NB4 (cell line): ENCODE measurements at regions not wholly inside any gene's neighbourhood (a gene's known extent, or its start where the extent isn't known, plus 50 kb on each side); places are given as distances from the start of the nearest gene placed in this dataset.

Experiments used
- DNase-seq: peaks from one replicate; pipeline ENCODE4 v3.0.0; 2010; ENCODE audit warnings: low read depth
- H3K4me3 ChIP-seq: one replicate; pipeline ENCODE4 v1.5.1; 2011; ENCODE audit warnings: mild to moderate bottlenecking, low read depth, low read length, moderate library complexity
- MYC ChIP-seq: IDR thresholded peaks from 2 replicates; pipeline ENCODE4 v1.6.1; 2011; ENCODE audit warnings: low read depth, low read length
- POLR2A ChIP-seq: IDR thresholded peaks from 2 replicates; pipeline ENCODE4 v1.6.1; 2011; ENCODE audit warnings: mild to moderate bottlenecking; ENCODE audit not compliant: insufficient read length; ENCODE audit errors: extremely low read depth
- TF ChIP-seq, protein P1 (sequence below): IDR thresholded peaks from one replicate; pipeline ENCODE4 v1.5.1; 2012; ENCODE audit warnings: low read depth, low read length
- TF ChIP-seq, protein P2 (sequence below): IDR thresholded peaks from 2 replicates; pipeline ENCODE4 v1.6.1; 2011; ENCODE audit warnings: low read depth, low read length

DNA sequence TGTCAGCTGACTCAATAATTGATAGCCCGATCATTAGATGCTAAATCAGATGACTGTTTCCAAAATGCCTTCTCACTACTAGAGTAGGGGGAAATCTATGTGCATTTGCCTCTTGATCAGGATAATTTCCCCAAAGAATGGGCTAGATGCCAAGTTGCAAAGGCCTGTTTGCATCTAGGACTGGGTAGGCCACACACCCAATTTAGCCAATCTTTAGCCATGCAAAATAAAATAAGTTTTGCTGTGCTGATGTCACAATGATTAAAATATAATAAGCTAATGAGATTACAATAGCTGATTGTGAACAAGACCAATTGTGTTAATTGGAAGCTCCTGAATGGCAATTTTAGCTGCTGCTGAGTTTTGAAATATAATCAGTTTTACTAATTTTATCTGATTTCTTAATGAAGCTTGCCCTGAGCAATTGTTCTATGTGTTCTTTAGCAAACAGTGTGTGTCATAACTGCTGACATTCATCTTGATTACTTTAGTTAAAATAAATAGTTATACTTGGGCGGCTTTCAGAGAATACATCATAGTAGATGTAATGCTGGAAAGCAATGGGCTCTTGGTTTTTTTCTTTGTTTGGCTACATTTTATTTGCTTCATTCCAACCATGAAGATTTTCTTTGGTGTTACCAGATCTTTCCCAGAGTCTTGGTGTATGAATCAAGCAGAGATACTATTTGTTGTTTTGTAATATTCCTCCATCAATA, 973.2 kb upstream of the SLC35B3 start:
- DNase-seq, result no peak
- H3K4me3 ChIP-seq, result no peak overlapping the region
- TF ChIP-seq MYC (no peak), POLR2A (no peak)
- TF ChIP-seq, protein P1, sequence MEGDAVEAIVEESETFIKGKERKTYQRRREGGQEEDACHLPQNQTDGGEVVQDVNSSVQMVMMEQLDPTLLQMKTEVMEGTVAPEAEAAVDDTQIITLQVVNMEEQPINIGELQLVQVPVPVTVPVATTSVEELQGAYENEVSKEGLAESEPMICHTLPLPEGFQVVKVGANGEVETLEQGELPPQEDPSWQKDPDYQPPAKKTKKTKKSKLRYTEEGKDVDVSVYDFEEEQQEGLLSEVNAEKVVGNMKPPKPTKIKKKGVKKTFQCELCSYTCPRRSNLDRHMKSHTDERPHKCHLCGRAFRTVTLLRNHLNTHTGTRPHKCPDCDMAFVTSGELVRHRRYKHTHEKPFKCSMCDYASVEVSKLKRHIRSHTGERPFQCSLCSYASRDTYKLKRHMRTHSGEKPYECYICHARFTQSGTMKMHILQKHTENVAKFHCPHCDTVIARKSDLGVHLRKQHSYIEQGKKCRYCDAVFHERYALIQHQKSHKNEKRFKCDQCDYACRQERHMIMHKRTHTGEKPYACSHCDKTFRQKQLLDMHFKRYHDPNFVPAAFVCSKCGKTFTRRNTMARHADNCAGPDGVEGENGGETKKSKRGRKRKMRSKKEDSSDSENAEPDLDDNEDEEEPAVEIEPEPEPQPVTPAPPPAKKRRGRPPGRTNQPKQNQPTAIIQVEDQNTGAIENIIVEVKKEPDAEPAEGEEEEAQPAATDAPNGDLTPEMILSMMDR, result no peak
- TF ChIP-seq, protein P2, sequence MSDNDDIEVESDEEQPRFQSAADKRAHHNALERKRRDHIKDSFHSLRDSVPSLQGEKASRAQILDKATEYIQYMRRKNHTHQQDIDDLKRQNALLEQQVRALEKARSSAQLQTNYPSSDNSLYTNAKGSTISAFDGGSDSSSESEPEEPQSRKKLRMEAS, result no peak

DNA sequence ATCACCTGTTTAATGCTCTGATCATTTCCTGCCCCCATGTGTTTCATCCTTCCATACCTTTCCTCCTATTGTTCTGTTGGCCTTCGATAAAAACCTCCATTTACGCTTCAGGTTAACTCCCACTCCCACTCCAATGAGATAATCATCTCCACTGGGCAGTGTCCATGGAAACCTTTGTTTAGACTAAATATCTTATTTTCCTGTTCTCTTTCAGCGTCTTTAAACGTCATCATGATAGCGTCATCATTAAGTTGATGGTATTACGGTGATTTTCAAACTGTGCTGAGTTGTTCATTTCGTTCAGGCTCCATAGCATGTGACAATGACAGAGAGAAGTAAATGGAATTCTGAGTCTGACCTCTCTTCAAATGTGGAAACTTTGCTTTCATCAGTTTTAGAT, 970.5 kb upstream of the SLC35B3 start:
- TF ChIP-seq MYC (no peak), POLR2A (no peak)
- TF ChIP-seq, protein P2, result no peak
- TF ChIP-seq, protein P1, result no peak
- no peak overlapping the region for H3K4me3 ChIP-seq
- DNase-seq, result no peak

DNA sequence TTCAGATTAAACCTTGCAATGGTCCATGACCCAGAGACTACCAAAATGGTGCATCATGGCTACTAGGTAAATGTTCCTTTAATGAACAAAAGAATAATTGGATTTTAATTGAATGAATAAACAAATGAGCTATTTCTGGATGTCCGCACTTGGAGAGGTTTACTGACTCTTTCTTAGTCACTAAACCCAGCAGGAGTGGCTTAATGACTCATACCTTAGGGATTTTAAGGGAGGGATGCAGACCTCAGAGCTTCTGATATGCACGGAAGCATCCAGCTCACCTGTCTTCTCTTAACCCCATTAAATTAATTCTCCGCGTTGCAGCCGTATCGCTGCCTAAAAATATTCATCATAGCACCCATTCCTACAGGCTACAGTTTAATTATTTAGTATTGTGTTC, 970.0 kb upstream of the SLC35B3 start:
- no peak for DNase-seq
- H3K4me3 ChIP-seq, result no peak overlapping the region
- TF ChIP-seq MYC (no peak), POLR2A (no peak)
- TF ChIP-seq, protein P1, result no peak
- TF ChIP-seq, protein P2, result no peak

DNA sequence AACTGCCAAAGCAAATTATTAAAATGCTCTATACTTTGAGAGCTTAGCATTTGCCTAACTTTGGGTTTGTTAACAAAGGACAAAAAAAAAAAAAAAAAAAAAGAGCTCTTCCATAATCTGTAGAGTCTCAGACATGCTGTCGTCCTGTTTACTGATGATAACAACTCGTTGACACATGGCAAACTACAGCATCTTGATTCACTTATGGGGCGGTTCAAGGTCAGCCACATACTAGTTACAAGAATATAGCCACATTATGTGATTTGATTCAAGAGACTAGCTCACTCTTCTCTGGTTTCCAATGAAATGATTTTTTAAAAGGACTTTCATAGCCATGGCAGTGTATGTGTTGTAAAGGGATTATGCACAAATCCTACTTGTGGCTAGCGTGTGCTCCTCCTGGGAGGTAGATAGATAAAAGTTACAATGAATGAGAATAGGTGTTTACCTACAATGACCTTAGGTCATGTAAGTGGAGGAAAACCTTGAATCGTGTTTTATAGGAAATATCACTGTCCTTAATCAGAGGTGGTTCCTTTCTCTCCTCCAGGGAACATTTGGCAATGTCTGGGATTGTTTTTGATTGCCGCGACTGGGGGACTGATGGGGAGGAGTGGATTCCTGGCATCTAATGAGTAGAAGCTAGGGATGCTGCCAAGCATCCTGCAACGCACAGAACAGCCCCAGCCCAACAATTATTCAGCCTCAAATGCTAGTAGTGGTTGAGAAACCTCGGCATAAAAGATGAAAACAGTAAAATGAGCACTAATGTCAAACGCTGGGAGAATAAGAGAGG, 969.2 kb upstream of the SLC35B3 start:
- no peak overlapping the region for H3K4me3 ChIP-seq
- TF ChIP-seq, protein P1, result no peak
- TF ChIP-seq MYC, result no peak
- TF ChIP-seq POLR2A, result no peak
- TF ChIP-seq, protein P2, result no peak
- DNase-seq, result no peak

DNA sequence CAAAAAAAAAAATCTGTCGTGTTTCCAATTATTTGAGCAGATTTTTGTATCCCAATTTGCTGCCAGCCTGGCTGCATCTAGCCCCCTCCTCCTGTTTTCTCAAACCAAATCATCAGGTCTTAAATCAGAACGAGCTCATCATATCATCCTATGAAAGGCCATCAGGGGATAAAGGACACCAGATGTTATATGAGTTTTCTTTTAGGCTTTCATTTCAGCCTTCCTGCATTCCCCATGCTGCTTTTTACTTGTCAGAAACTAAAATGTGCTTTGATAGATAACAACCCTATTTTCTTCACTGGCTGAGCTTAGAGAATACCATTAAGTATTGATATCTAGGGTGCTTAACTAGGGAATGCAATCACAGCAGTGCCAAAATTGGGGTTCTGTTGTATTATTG, 968.4 kb upstream of the SLC35B3 start:
- H3K4me3 ChIP-seq, result no peak overlapping the region
- DNase-seq, result no peak
- no peak for TF ChIP-seq POLR2A
- no peak for TF ChIP-seq MYC
- TF ChIP-seq, protein P1, result no peak
- TF ChIP-seq, protein P2, result no peak
